GM12892 (cell line): ENCODE measurements at regions not wholly inside any gene's neighbourhood (a gene's known extent, or its start where the extent isn't known, plus 50 kb on each side); places are given as distances from the start of the nearest gene placed in this dataset.

Source experiments
- DNase-seq: peaks from one replicate; pipeline ENCODE4 v3.0.0; 2011; ENCODE audit not compliant: insufficient read length
- FAIRE-seq: peaks from 2 replicates; lab custom pipeline; 2011; peaks lifted over from hg19 to GRCh38; lab: Jason Lieb, UNC
- POLR2A ChIP-seq: IDR thresholded peaks from 2 replicates; pipeline ENCODE4 v1.6.1; 2011; ENCODE audit warnings: low read depth, low read length, control low read depth
- POLR2AphosphoS5 ChIP-seq: IDR thresholded peaks from 2 replicates; pipeline ENCODE4 v1.6.1; 2011; ENCODE audit warnings: low read depth, low read length, control low read depth
- TAF1 ChIP-seq: IDR thresholded peaks from 2 replicates; pipeline ENCODE4 v1.6.1; 2011; ENCODE audit warnings: low read depth, mild to moderate bottlenecking, control low read depth, low read length, borderline replicate concordance

DNA sequence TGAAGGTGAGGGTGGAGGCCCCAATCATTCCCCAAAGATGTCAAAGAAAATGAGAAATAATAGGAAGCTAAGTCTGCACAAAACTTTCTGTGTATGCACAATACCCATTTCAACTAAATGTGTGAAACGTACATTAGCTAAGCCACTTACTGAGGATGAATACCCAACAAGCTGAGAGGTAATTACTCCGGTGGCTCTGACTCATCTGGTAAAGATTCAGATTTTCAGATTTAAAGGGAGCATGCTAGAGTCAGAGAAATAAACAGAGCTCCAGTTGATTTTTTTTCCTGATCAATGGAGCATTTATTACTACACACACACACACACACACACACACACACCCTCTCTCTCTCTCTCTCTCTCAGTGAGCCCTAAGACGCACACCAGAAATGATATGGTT lies 194.8 kb upstream of the ARGLU1 start:
- TF ChIP-seq TAF1 (no peak), POLR2AphosphoS5 (no peak), POLR2A (no peak)
- FAIRE-seq = no peak
- no peak for DNase-seq

- DNase-seq = no peak
- no peak for FAIRE-seq
- TF ChIP-seq POLR2A = no peak
- no peak for TF ChIP-seq TAF1
- no peak for TF ChIP-seq POLR2AphosphoS5
These were observed 188.5 kb upstream of the ARGLU1 start for GRCh38 chr13:106756446-106756845.

GRCh38 chr13:106755542-106755941 lies 187.6 kb upstream of the ARGLU1 start:
- no peak for FAIRE-seq
- DNase-seq = no peak
- TF ChIP-seq POLR2AphosphoS5 (no peak), POLR2A (no peak), TAF1 (no peak)

DNA sequence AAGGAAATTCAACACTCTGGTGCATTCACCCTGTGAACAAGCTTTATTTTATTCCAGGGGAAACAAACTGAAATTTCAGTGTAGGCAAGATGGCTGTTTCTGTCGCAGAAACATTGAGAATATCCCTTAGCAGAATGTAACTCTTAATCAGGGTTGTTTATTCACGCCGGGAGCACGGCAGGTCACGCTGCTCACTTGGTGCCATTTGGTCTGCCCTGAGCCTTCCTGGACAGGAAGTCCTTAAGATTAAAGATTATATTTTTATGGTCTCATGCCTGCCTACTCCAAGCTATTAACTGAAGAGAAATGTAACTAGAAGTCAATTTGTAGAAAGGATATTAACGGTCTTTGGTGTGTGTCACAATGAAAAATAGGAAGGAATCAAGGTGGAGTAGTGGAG lies 185.3 kb upstream of the ARGLU1 start:
- DNase-seq (no peak), FAIRE-seq (no peak)
- no peak for TF ChIP-seq POLR2A
- TF ChIP-seq TAF1 = no peak
- no peak for TF ChIP-seq POLR2AphosphoS5

DNA sequence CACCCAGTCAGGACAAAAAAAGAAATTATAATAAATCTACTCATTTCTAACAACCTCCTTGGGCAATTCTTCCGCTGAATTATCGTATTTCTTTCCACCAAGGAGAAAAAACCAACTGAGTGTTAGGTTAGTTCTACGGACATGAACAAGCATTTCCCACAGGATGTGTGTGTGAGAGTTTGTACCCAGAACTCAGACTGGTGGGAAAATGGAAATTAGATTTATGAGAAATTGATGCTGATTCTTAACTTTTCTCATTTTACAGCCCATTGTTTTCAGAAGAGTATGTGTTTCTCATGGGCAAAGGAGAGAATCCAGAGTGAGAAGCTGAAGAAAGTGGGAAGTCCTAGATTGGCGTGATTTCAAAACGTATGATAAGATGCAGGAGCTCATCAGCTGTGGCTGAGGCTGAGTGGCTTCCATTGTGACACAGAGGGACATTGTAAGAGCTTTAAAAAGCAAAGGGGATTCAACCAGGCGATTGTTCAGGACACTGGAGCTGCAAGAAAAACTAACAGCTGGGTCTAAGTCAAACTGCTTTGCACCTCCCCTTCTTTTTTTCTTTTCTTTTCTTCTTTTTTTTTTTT lies 184.7 kb upstream of the ARGLU1 start:
- TF ChIP-seq TAF1 (no peak), POLR2AphosphoS5 (no peak), POLR2A (no peak)
- no peak for FAIRE-seq
- DNase-seq = no peak

DNA sequence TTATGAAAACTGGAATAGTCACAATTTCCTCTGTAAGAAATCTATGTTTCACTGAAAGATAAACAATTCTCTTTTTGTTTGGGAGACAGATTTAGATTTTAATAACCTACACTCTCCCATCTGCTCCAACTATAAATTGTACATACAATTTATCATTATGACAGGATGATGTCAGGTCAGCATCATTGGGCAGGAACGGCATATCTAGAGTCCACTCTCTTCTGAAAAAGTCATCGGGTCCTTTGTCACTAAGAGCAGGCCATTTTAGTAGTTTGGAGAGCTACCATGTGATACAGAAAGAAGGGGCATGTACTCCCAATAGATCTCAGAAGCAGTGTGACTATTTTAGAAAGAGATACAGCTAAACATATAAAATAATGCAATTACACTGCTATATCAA lies 180.8 kb upstream of the ARGLU1 start:
- FAIRE-seq (no peak), DNase-seq (no peak)
- TF ChIP-seq POLR2AphosphoS5 (no peak), TAF1 (no peak), POLR2A (no peak)

GRCh38 chr13:106744516-106744915 lies 176.6 kb upstream of the ARGLU1 start:
- TF ChIP-seq POLR2AphosphoS5 (no peak), POLR2A (no peak), TAF1 (no peak)
- FAIRE-seq (no peak), DNase-seq (no peak)

- DNase-seq (no peak), FAIRE-seq (no peak)
- TF ChIP-seq POLR2AphosphoS5 (no peak), POLR2A (no peak), TAF1 (no peak)
These were observed 170.3 kb upstream of the ARGLU1 start for GRCh38 chr13:106738186-106738678.

GRCh38 chr13:106736941-106737340 lies 169.0 kb upstream of the ARGLU1 start:
- FAIRE-seq (no peak), DNase-seq (no peak)
- no peak for TF ChIP-seq POLR2A
- TF ChIP-seq TAF1 = no peak
- no peak for TF ChIP-seq POLR2AphosphoS5

DNA sequence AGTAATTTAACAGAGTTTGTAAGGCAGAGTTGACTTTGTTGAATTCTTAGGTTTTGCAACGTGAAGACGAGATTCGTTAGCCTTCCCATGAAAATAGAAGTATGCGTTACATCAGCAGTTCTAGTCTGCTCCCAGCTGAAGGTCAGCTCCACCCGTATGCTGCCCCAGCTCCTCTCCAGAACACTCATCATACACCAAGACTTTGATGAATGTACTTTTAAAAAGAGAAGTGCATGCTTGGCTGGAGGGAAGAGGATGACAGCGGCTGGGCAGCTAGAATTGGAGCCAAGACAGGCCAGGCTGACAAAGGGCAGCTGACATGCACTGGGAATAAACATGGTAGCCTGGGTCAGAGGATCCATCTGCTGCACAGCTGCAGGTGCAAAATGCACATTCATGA lies 166.3 kb upstream of the ARGLU1 start:
- FAIRE-seq = no peak
- no peak for DNase-seq
- no peak for TF ChIP-seq TAF1
- no peak for TF ChIP-seq POLR2AphosphoS5
- no peak for TF ChIP-seq POLR2A

DNA sequence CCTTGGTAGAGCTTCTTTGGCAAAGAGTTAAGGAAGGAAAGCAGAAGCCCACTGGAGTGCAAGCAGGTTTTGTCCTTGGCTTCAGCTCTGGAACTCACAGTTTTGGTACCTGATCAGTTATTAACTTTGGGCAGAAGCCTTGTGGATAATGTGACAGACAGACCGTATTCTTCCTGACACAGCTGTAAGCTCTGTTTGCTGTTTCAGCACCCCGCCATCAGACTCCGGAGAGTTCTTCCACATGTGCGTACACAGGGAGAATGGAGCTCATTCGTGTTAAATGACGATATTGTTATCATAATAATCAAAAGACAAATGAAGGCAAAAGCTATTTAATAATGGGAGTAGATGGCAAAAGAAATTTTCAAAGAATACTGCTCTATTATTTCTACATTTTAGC lies 155.1 kb upstream of the ARGLU1 start:
- TF ChIP-seq TAF1 (no peak), POLR2A (no peak), POLR2AphosphoS5 (no peak)
- FAIRE-seq (no peak), DNase-seq (no peak)

DNA sequence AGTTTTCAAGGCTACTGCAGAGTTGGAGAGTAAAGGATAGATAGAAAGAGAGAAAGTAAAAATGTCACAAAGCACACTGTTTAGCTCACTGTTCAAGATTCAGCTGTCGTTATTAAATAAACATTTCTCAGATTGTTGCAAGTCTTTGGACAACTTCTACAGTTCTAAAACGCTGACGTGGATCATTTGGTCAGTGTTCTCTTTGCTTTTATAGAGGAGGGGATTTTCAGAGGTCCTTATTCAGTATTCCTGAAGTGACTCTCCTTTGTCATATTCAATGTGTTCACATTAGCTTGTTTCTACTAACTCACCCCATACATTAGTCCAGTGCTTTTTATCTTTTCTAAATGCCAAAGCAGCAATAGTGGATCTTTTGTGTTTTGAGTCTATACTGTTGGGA lies 154.7 kb upstream of the ARGLU1 start:
- DNase-seq (no peak), FAIRE-seq (no peak)
- TF ChIP-seq POLR2A = no peak
- no peak for TF ChIP-seq TAF1
- TF ChIP-seq POLR2AphosphoS5 = no peak

GRCh38 chr13:106721599-106721998 lies 153.7 kb upstream of the ARGLU1 start:
- DNase-seq (no peak), FAIRE-seq (no peak)
- TF ChIP-seq POLR2AphosphoS5 = no peak
- no peak for TF ChIP-seq POLR2A
- no peak for TF ChIP-seq TAF1
